HG03565 (cell line): ENCODE measurements at regions not wholly inside any gene's neighbourhood (a gene's known extent, or its start where the extent isn't known, plus 50 kb on each side); places are given as distances from the start of the nearest gene placed in this dataset.

ENCODE experiments used
- ATAC-seq: cut with Tn5 transposase; IDR thresholded peaks from one replicate; pipeline ENCODE4 v1.9.1; 2021; ENCODE audit warnings: mild to moderate bottlenecking, moderate library complexity; ENCODE audit not compliant: unreplicated experiment

GRCh38 chr15:31472636-31473384 lies 146.2 kb downstream of the KLF13 start:
- ATAC-seq = peak; percentile 90

DNA sequence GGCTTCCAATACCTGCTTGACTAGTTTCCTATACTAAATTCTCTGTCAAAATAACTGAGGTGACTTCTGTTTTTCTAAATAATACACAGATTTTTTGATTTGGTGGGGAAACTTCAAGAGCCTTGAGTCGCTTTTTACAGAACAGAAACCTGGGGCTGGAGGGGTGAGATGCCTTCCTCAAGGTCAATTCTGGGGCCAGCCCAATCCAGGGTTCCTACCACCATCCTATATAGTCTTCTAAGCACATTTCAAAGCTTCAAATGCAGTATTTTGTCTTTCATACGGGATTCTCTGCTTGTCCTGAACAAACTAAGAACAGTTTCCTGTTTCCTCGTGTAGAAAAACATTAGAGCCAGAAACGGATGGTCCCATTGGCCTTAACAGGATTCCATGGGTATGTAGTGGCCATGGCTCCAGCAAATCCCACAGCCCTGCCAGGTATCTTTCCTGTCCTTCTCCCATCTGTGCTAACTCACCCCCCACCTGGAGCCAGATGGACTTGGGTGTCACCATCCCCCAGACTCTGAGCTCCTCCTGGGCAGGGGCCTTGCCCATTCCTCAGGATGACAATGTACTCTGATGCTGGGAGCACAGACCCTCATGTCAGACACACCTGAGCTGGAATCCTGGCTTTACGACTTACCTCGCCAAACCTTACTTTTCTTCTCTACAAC lies 146.9 kb downstream of the KLF13 start:
- peak; percentile 4 for ATAC-seq

DNA sequence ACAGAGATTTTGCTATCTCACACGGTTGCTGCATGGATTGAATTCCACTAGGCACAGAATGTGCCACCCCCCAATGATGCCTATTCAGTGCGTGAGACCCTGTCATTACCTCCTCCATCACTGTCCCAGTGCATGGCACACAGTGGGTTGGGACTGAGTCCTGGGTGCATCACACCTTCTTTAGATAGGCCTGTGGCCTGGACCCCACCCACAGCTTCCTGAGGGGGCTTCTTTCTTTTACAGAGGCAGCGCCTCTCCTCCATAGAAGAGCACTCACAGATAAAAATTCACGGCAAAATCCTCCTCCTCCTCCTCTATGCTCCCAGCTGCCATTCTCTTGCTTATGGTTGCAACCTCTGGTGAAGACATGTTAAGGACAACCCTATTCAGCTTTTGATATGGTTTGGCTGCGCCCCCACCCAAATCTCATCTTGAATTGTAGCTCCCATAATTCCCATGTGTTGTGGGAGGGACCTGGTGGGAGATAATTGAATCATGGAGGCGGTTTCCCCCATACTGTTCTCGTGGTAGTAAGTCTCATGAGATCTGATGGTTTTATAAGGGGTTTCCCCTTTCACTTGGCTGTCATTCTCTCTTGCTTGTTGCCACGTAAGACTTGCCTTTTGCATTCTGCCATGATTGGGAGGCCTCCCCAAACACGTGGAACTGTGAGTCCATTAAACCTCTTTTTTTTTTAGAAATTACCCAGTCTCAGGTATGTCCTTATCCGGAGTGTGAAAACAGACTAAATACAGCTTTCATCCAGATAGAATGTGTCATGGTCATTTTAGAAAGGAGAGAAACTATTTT lies 147.6 kb downstream of the KLF13 start:
- no peak for ATAC-seq

DNA sequence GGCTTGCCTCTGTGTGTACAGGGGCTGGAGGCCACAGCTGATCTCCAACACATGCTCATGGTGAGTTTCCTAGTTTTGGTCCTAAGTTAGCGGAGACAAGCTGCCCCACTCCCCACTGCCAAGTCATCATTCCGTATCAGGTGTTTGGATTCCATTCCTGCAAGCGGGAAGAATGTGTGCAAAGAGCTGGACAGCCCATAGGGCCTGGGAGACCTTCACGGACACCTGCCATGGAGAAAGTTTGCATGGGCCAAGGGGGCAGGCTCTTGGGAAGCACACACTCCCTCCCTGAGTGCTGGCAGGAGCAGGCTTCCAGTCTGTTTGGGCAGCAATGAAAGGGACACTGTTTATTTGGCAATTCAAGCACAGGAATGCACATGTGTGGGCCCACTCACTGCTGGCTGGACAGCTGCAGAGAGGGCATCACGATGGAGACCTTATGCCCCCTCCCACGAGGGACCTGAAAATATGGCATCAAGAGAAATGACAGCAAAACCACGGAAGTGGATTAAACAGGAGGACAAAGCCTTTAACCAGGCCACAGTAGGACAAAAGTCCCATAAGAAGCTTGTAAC lies 149.7 kb downstream of the KLF13 start:
- no peak for ATAC-seq

- ATAC-seq = no peak
Measured at GRCh38 chr15:31476866-31477265, 150.2 kb downstream of the KLF13 start.

GRCh38 chr15:31477301-31477700 lies 150.7 kb downstream of the KLF13 start:
- no peak for ATAC-seq

GRCh38 chr15:31477851-31478701 lies 151.4 kb downstream of the KLF13 start:
- ATAC-seq = no peak

DNA sequence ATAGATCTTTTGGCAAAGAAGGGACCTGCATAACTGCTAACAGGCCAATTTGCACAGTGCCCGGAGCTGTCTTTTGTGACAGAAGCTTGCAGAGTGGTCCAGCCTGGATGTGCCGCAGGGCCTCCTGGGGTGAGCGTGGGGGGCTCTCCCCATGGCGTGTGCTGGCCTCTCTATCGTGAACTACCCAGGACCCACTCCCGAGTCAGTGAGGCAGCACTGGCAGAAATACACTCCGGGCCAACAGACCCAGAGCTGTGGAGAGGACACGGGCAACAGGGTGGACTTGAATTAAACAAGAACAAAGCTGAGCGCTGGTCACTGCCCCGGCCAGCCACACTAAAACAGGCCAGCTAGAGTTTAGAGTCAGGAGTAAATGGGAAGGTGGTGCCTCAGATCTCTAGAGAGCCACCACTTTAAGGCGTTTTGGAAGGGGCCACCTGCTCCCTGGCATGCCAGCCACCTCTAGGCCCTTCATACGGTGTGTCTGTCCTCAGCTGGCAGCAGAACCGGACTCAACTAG lies 152.1 kb downstream of the KLF13 start:
- no peak for ATAC-seq

DNA sequence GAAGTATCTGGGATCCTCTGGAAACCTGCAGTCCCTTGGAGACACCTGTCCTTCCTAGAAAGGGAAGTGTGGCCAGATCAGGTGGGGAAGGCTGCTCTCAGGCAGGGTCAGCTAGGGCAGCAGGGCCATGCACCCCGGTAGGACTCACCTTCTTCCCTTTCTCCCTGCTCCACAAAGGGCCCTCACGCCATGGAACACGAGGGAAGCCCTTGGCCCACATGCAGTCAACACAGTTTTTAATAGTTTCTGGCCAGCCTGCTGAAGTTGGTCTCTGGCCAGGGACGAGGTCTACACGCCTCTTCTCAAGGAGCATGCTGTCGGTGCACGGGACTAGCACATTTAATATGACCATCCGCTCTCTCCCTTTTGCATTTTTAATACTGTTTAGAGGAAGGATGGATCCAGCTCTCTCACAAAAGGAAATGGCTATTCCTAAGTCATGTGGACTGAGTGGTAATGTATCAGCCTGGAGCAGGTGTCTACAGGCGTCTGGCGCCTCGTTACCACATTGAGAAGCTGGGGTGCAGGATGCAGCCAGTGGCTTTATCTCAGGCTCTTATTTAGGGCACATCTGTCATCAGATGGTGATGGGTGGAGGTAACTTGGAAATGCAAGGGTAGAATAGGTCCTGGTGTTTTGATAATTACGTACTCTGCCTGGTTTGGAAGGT lies 153.9 kb downstream of the KLF13 start:
- no peak for ATAC-seq

- ATAC-seq = no peak
Measured at GRCh38 chr15:31481142-31481541, 154.5 kb downstream of the KLF13 start.

- no peak for ATAC-seq
Measured at GRCh38 chr15:31482122-31482922, 155.7 kb downstream of the KLF13 start.

- ATAC-seq = no peak
Measured at GRCh38 chr15:31483053-31483985, 156.7 kb downstream of the KLF13 start.

DNA sequence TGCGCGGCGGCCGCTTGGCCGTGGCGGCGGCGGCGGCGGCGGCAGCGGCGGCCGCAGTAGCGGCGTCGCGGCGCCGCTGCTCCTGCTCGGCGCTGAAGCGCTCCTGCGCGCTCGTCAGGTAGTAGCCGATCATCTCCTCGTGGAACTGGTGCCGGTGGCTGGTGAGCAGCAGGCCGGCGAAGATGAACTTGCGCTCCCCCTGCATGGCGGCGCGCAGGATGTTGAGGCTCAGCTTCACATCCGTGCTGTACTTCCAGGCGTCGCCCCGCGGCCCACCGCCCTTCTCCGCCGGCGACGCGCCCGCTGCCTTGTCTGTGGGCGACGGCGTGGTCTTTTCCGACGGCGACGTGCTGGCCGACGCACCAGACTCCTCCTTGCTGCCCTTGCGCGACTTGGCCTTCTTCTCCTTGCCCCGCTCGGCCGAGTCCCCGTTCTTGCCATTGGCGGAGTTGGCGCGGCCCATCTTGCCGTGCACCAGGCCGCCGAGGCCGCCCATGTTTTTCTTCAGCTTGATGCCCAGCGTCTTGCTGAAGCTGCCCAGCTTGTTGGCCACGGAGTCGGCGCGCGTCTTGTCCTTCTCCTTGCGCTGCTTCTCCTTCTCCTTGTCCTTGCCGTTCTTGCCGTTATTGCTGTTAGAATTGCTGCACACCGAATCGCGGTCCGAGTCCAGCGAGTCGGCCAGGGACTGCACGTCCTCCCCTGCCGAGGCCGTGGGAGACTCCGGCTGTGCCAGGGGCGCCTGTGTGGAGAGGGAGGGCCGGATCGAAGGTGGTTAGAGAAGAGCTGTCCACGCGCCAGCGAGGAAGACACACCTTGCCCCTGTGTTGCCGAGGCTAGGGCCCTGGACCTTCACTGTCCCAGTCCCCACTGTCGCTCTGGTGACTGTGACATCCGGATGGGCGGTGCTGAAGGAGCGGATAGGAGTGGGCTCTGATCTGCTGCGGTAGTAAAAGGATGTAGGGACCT lies 157.6 kb downstream of the KLF13 start:
- no peak for ATAC-seq

DNA sequence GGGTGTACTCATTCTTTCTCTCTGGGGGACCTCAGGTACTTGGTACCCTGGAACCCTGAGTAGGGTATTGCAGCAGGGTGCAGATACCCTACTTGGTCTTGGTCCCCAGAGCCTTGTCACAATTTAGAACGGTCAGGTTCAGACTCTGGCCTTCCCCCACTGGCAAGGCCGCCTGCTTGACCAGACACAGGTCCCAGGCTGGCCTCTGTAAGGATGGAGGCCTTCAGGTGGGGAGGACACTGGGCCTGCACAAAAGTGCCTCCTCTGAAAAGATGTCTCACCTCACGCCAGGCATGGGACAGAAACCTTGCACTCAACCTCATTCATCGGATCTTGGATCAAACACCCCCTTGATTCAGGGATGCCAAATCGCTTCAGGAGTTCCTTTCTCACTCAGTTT lies 158.4 kb downstream of the KLF13 start:
- no peak for ATAC-seq

GRCh38 chr15:31485431-31485830 lies 158.8 kb downstream of the KLF13 start:
- no peak for ATAC-seq

GRCh38 chr15:31485911-31486461 lies 159.4 kb downstream of the KLF13 start:
- no peak for ATAC-seq
